ENCODE measurements at regions not wholly inside any gene's neighbourhood (a gene's known extent, or its start where the extent isn't known, plus 50 kb on each side); places are given as distances from the start of the nearest gene placed in this dataset.

DNA sequence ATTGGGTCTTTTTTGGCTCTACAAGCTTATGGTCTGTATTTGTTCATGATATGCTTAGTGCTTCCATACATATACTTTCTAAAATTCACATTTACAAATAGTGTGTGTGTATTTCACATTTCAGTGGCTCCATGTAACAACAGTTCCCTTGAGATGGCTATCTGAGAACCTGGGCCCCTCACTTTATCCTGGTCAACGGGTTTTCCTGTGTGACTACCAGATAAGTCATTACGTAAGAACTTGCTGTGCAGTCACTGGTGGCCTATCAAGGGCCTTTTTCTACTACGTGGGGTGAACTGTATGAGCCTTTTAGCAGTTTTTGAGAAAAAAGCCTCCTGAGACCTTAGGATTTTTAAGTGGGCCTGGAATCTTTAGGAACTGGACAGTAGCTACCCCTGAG lies 454.1 kb downstream of the PCNX1 start (continued):
- TF ChIP-seq RAD51 (IDR thresholded peaks at IDR 0.05; ENCODE audit: borderline replicate concordance, low read depth) = no peak
- no peak for TF ChIP-seq ZNF778 (CRISPR knock-in tag; IDR thresholded peaks at IDR 0.05)
- TF ChIP-seq, protein P1, sequence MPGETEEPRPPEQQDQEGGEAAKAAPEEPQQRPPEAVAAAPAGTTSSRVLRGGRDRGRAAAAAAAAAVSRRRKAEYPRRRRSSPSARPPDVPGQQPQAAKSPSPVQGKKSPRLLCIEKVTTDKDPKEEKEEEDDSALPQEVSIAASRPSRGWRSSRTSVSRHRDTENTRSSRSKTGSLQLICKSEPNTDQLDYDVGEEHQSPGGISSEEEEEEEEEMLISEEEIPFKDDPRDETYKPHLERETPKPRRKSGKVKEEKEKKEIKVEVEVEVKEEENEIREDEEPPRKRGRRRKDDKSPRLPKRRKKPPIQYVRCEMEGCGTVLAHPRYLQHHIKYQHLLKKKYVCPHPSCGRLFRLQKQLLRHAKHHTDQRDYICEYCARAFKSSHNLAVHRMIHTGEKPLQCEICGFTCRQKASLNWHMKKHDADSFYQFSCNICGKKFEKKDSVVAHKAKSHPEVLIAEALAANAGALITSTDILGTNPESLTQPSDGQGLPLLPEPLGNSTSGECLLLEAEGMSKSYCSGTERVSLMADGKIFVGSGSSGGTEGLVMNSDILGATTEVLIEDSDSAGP (CRISPR knock-in tag; IDR thresholded peaks at IDR 0.05) = no peak
- no peak for TF ChIP-seq E2F3 (CRISPR knock-in tag; IDR thresholded peaks at IDR 0.05)
- no peak for TF ChIP-seq TEAD1 (CRISPR knock-in tag; IDR thresholded peaks at IDR 0.05)
- TF ChIP-seq RBM25 (IDR thresholded peaks at IDR 0.05; ENCODE audit: low read depth, low read length, severe bottlenecking) = no peak
- TF ChIP-seq, protein P2, sequence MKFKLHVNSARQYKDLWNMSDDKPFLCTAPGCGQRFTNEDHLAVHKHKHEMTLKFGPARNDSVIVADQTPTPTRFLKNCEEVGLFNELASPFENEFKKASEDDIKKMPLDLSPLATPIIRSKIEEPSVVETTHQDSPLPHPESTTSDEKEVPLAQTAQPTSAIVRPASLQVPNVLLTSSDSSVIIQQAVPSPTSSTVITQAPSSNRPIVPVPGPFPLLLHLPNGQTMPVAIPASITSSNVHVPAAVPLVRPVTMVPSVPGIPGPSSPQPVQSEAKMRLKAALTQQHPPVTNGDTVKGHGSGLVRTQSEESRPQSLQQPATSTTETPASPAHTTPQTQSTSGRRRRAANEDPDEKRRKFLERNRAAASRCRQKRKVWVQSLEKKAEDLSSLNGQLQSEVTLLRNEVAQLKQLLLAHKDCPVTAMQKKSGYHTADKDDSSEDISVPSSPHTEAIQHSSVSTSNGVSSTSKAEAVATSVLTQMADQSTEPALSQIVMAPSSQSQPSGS (CRISPR knock-in tag; IDR thresholded peaks at IDR 0.05) = no peak
- TF ChIP-seq, protein P3, sequence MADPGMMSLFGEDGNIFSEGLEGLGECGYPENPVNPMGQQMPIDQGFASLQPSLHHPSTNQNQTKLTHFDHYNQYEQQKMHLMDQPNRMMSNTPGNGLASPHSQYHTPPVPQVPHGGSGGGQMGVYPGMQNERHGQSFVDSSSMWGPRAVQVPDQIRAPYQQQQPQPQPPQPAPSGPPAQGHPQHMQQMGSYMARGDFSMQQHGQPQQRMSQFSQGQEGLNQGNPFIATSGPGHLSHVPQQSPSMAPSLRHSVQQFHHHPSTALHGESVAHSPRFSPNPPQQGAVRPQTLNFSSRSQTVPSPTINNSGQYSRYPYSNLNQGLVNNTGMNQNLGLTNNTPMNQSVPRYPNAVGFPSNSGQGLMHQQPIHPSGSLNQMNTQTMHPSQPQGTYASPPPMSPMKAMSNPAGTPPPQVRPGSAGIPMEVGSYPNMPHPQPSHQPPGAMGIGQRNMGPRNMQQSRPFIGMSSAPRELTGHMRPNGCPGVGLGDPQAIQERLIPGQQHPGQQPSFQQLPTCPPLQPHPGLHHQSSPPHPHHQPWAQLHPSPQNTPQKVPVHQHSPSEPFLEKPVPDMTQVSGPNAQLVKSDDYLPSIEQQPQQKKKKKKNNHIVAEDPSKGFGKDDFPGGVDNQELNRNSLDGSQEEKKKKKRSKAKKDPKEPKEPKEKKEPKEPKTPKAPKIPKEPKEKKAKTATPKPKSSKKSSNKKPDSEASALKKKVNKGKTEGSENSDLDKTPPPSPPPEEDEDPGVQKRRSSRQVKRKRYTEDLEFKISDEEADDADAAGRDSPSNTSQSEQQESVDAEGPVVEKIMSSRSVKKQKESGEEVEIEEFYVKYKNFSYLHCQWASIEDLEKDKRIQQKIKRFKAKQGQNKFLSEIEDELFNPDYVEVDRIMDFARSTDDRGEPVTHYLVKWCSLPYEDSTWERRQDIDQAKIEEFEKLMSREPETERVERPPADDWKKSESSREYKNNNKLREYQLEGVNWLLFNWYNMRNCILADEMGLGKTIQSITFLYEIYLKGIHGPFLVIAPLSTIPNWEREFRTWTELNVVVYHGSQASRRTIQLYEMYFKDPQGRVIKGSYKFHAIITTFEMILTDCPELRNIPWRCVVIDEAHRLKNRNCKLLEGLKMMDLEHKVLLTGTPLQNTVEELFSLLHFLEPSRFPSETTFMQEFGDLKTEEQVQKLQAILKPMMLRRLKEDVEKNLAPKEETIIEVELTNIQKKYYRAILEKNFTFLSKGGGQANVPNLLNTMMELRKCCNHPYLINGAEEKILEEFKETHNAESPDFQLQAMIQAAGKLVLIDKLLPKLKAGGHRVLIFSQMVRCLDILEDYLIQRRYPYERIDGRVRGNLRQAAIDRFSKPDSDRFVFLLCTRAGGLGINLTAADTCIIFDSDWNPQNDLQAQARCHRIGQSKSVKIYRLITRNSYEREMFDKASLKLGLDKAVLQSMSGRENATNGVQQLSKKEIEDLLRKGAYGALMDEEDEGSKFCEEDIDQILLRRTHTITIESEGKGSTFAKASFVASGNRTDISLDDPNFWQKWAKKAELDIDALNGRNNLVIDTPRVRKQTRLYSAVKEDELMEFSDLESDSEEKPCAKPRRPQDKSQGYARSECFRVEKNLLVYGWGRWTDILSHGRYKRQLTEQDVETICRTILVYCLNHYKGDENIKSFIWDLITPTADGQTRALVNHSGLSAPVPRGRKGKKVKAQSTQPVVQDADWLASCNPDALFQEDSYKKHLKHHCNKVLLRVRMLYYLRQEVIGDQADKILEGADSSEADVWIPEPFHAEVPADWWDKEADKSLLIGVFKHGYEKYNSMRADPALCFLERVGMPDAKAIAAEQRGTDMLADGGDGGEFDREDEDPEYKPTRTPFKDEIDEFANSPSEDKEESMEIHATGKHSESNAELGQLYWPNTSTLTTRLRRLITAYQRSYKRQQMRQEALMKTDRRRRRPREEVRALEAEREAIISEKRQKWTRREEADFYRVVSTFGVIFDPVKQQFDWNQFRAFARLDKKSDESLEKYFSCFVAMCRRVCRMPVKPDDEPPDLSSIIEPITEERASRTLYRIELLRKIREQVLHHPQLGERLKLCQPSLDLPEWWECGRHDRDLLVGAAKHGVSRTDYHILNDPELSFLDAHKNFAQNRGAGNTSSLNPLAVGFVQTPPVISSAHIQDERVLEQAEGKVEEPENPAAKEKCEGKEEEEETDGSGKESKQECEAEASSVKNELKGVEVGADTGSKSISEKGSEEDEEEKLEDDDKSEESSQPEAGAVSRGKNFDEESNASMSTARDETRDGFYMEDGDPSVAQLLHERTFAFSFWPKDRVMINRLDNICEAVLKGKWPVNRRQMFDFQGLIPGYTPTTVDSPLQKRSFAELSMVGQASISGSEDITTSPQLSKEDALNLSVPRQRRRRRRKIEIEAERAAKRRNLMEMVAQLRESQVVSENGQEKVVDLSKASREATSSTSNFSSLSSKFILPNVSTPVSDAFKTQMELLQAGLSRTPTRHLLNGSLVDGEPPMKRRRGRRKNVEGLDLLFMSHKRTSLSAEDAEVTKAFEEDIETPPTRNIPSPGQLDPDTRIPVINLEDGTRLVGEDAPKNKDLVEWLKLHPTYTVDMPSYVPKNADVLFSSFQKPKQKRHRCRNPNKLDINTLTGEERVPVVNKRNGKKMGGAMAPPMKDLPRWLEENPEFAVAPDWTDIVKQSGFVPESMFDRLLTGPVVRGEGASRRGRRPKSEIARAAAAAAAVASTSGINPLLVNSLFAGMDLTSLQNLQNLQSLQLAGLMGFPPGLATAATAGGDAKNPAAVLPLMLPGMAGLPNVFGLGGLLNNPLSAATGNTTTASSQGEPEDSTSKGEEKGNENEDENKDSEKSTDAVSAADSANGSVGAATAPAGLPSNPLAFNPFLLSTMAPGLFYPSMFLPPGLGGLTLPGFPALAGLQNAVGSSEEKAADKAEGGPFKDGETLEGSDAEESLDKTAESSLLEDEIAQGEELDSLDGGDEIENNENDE (IDR thresholded peaks at IDR 0.05; ENCODE audit: low read depth, low read length) = no peak
- no peak for TF ChIP-seq SREBF2 (CRISPR knock-in tag; IDR thresholded peaks at IDR 0.05)
- TF ChIP-seq, protein P4, sequence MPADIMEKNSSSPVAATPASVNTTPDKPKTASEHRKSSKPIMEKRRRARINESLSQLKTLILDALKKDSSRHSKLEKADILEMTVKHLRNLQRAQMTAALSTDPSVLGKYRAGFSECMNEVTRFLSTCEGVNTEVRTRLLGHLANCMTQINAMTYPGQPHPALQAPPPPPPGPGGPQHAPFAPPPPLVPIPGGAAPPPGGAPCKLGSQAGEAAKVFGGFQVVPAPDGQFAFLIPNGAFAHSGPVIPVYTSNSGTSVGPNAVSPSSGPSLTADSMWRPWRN (IDR thresholded peaks at IDR 0.05; ENCODE audit: low read depth) = no peak
- TF ChIP-seq, protein P5, sequence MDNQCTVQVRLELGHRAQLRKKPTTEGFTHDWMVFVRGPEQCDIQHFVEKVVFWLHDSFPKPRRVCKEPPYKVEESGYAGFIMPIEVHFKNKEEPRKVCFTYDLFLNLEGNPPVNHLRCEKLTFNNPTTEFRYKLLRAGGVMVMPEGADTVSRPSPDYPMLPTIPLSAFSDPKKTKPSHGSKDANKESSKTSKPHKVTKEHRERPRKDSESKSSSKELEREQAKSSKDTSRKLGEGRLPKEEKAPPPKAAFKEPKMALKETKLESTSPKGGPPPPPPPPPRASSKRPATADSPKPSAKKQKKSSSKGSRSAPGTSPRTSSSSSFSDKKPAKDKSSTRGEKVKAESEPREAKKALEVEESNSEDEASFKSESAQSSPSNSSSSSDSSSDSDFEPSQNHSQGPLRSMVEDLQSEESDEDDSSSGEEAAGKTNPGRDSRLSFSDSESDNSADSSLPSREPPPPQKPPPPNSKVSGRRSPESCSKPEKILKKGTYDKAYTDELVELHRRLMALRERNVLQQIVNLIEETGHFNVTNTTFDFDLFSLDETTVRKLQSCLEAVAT (IDR thresholded peaks at IDR 0.05) = no peak
- TF ChIP-seq SMAD1 (IDR thresholded peaks at IDR 0.05; ENCODE audit: low read depth, low read length, partially characterized antibody) = peak; percentile 79

Data from K562 (cell line).